Caco-2 (cell line): ENCODE measurements at regions not wholly inside any gene's neighbourhood (a gene's known extent, or its start where the extent isn't known, plus 50 kb on each side); places are given as distances from the start of the nearest gene placed in this dataset.

Experiments
- BruUV-seq: library from RNA; stranded (reverse); fragments of 400-500 nt; replicated peaks from 2 replicates; lab custom pipeline; 2021; lab: Mats Ljungman, UMichigan
- CTCF ChIA-PET: fragments of 300-600 bp; sonication (Branson Sonifier 250); formaldehyde crosslinking; loops from one replicate; lab custom pipeline; 2022; ENCODE audit warnings: antibody characterized with exemption; lab: Charles Lee
- POLR2A ChIA-PET: fragments of 300-600 bp; sonication (Branson Sonifier 250); formaldehyde crosslinking; loops from one replicate; lab custom pipeline; 2022; ENCODE audit warnings: antibody characterized with exemption; lab: Charles Lee
- DNase-seq, 2 experiments: peaks; one replicate each; pipeline versions ENCODE4 v3.0.0 to v3.0.0-alpha.2; 2020 to 2022
- H3K27me3 ChIP-seq: replicated peaks from 2 replicates; pipeline ENCODE4 v1.6.0; 2011; ENCODE audit warnings: low read length; ENCODE audit not compliant: control insufficient read depth, insufficient read depth
- H3K36me3 ChIP-seq: 2 replicates; pipeline ENCODE4 v1.5.1; 2011; ENCODE audit warnings: low read length; ENCODE audit not compliant: control insufficient read depth, insufficient read depth
- H3K4me1 ChIP-seq: fragments of 250-450 bp; sonication (Bioruptor Pico); 2 replicates; pipeline ENCODE4 v1.5.1; 2020; ENCODE audit warnings: mild to moderate bottlenecking
- H3K4me3 ChIP-seq: 2 replicates; pipeline ENCODE4 v1.5.1; 2011; ENCODE audit warnings: low read depth, mild to moderate bottlenecking, control low read depth, low read length
- H3K9me3 ChIP-seq: fragments of 250-450 bp; sonication (Bioruptor Pico); 2 replicates; pipeline ENCODE4 v1.5.1; 2020; ENCODE audit warnings: mild to moderate bottlenecking, moderate library complexity
- H3K27ac Mint-ChIP-seq: one replicate; pipeline ENCODE4 v1.8.0; 2022; ENCODE audit warnings: mixed read lengths; ENCODE audit not compliant: unreplicated experiment
- H3K27me3 Mint-ChIP-seq: one replicate; pipeline ENCODE4 v1.8.0; 2022; ENCODE audit warnings: mixed read lengths; ENCODE audit not compliant: insufficient read depth, unreplicated experiment
- H3K36me3 Mint-ChIP-seq: one replicate; pipeline ENCODE4 v1.8.0; 2022; ENCODE audit warnings: mild to moderate bottlenecking, mixed read lengths; ENCODE audit not compliant: insufficient read depth, unreplicated experiment
- H3K4me1 Mint-ChIP-seq: one replicate; pipeline ENCODE4 v1.8.0; 2022; ENCODE audit warnings: low read depth, mixed read lengths; ENCODE audit not compliant: unreplicated experiment
- H3K4me3 Mint-ChIP-seq: one replicate; pipeline ENCODE4 v1.8.0; 2022; ENCODE audit warnings: mild to moderate bottlenecking, moderate library complexity, mixed read lengths; ENCODE audit not compliant: unreplicated experiment
- H3K9me3 Mint-ChIP-seq: one replicate; pipeline ENCODE4 v1.8.0; 2022; ENCODE audit warnings: mixed read lengths; ENCODE audit not compliant: unreplicated experiment
- intact Hi-C: fragments of 100-400 bp; cut with micrococcal nuclease; formaldehyde crosslinking; loops from one replicate; pipeline ENCODE4 v1.10.0; 2022; ENCODE audit not compliant: unreplicated experiment
- TF ChIP-seq, protein P1 (sequence below), 2 experiments: fragments of 200-600 bp in 1 of 2; IDR thresholded peaks; 1 replicate in 1 of 2; 2 replicates in 1 of 2; pipeline versions ENCODE4 v1.5.1 to v1.8.0; 2011 to 2022; ENCODE audit warnings: antibody characterized with exemption in 1 of 2, control low read depth in 1 of 2, inconsistent platforms in 1 of 2, low read depth in 1 of 2, low read length in 1 of 2, mild to moderate bottlenecking in 1 of 2, moderate library complexity in 1 of 2; ENCODE audit not compliant: insufficient read depth in 1 of 2, severe bottlenecking in 1 of 2, unreplicated experiment in 1 of 2

DNA sequence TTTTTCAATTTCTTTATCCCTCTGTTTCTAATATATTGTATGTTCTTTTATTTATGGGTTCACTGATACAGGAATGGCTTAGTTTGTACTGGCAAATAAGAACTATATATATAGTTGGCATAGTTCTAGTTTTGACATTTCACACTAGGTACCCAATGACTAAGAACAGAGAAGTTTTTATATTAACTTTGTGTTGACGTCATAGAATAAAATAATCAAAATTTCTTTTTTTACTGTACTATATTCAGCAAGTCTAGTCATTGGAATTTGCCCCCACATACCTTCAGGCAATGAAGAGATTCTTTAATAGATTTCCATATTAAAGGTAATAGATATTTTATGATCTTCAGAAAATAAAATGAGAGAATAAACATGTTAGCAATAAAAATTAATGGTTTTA lies 713.2 kb downstream of the NOVA1 start:
- POLR2A ChIA-PET = no interaction called here
- Mint-ChIP-seq H3K36me3 (no peaks in the 10 kb centered on the region), H3K4me1 (no peaks in the 10 kb centered on the region), H3K27me3 (peaks cover 6% of the 10 kb centered on the region), H3K4me3 (no peak overlapping the region), H3K9me3 (no peaks in the 10 kb centered on the region), H3K27ac (no peak overlapping the region)
- intact Hi-C loops = no loop called here
- no peak overlapping the region for H3K4me3 ChIP-seq
- no peaks in the 10 kb centered on the region for H3K4me1 ChIP-seq
- CTCF ChIA-PET = no interaction called here
- TF ChIP-seq, protein P1, sequence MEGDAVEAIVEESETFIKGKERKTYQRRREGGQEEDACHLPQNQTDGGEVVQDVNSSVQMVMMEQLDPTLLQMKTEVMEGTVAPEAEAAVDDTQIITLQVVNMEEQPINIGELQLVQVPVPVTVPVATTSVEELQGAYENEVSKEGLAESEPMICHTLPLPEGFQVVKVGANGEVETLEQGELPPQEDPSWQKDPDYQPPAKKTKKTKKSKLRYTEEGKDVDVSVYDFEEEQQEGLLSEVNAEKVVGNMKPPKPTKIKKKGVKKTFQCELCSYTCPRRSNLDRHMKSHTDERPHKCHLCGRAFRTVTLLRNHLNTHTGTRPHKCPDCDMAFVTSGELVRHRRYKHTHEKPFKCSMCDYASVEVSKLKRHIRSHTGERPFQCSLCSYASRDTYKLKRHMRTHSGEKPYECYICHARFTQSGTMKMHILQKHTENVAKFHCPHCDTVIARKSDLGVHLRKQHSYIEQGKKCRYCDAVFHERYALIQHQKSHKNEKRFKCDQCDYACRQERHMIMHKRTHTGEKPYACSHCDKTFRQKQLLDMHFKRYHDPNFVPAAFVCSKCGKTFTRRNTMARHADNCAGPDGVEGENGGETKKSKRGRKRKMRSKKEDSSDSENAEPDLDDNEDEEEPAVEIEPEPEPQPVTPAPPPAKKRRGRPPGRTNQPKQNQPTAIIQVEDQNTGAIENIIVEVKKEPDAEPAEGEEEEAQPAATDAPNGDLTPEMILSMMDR (IDR thresholded peaks at IDR 0.05; ENCODE audit: insufficient read depth in 1 of 2, low read depth in 1 of 2, low read length in 1 of 2, severe bottlenecking in 1 of 2, unreplicated experiment in 1 of 2) = no peak
- no peaks in the 10 kb centered on the region for H3K36me3 ChIP-seq
- no peaks in the 10 kb centered on the region for H3K9me3 ChIP-seq
- no TSS peak for BruUV-seq
- no peak for DNase-seq
- no peaks in the 10 kb centered on the region for H3K27me3 ChIP-seq

DNA sequence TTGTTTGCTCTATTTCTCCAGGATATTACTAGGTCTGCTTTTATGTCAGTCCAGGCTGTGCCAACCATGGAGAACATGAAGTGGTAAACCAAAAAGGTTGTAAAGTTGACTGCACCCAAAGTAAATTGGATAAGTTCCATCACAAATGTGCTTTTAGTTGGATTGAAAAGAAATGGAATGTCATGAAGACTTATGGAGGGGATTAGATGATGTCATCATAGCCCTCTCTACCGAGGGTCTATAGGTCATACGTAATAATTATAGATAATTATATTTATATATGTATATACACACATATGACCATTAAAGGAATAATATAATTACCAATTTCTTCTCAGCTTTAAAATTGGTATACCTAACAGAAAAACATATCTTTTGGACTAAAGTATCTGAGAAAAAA lies 714.9 kb downstream of the NOVA1 start:
- intact Hi-C loops = no loop called here
- TF ChIP-seq, protein P1 (IDR thresholded peaks at IDR 0.05; ENCODE audit: insufficient read depth in 1 of 2, low read depth in 1 of 2, low read length in 1 of 2, severe bottlenecking in 1 of 2, unreplicated experiment in 1 of 2) = no peak
- no peak overlapping the region for H3K27ac Mint-ChIP-seq
- Histone ChIP-seq H3K9me3 (no peaks in the 10 kb centered on the region), H3K4me3 (no peak overlapping the region), H3K36me3 (no peaks in the 10 kb centered on the region), H3K4me1 (no peaks in the 10 kb centered on the region), H3K27me3 (no peaks in the 10 kb centered on the region)
- BruUV-seq = no TSS peak
- no peaks in the 10 kb centered on the region for H3K36me3 Mint-ChIP-seq
- DNase-seq = no peak
- no peak overlapping the region for H3K4me3 Mint-ChIP-seq
- no peaks in the 10 kb centered on the region for H3K4me1 Mint-ChIP-seq
- ChIA-PET CTCF (no interaction called here), POLR2A (no interaction called here)
- H3K27me3 Mint-ChIP-seq = peaks cover 4% of the 10 kb centered on the region
- H3K9me3 Mint-ChIP-seq = no peaks in the 10 kb centered on the region

DNA sequence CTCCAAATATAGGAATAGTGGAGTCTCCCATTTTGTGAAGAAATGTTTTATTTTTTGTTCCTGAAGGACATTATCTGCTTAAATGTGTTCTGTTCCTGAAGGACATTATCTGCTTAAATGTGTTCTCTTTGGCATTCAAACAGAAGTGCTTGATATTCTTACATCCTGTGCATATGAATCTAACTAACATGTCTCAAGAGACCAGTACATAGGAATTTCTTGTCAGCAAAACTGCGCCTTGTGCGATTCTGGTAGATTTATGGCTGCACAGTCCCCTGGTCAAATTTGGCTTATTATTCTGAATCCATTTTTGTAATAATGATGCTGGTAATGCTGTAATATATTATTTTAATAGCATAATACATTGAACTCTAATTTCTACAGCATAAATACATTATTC lies 722.4 kb downstream of the NOVA1 start:
- H3K27ac Mint-ChIP-seq = no peak overlapping the region
- H3K9me3 ChIP-seq = no peaks in the 10 kb centered on the region
- CTCF ChIA-PET = no interaction called here
- H3K4me1 Mint-ChIP-seq = no peaks in the 10 kb centered on the region
- H3K4me3 Mint-ChIP-seq = no peak overlapping the region
- POLR2A ChIA-PET = no interaction called here
- TF ChIP-seq, protein P1 (IDR thresholded peaks at IDR 0.05; ENCODE audit: insufficient read depth in 1 of 2, low read depth in 1 of 2, low read length in 1 of 2, severe bottlenecking in 1 of 2, unreplicated experiment in 1 of 2) = no peak
- no peaks in the 10 kb centered on the region for H3K36me3 ChIP-seq
- H3K36me3 Mint-ChIP-seq = no peaks in the 10 kb centered on the region
- intact Hi-C loops = no loop called here
- H3K4me3 ChIP-seq = no peak overlapping the region
- no peaks in the 10 kb centered on the region for H3K27me3 Mint-ChIP-seq
- no peaks in the 10 kb centered on the region for H3K27me3 ChIP-seq
- DNase-seq = no peak
- no peaks in the 10 kb centered on the region for H3K4me1 ChIP-seq
- H3K9me3 Mint-ChIP-seq = no peaks in the 10 kb centered on the region
- BruUV-seq = no TSS peak
